ENCODE measurements at regions not wholly inside any gene's neighbourhood (a gene's known extent, or its start where the extent isn't known, plus 50 kb on each side); places are given as distances from the start of the nearest gene placed in this dataset.
"Not testable (repeated sequence)": the region's sequence is repeated elsewhere in the genome, so short reads cannot be mapped to it uniquely, and the experiment has no call there.

DNA sequence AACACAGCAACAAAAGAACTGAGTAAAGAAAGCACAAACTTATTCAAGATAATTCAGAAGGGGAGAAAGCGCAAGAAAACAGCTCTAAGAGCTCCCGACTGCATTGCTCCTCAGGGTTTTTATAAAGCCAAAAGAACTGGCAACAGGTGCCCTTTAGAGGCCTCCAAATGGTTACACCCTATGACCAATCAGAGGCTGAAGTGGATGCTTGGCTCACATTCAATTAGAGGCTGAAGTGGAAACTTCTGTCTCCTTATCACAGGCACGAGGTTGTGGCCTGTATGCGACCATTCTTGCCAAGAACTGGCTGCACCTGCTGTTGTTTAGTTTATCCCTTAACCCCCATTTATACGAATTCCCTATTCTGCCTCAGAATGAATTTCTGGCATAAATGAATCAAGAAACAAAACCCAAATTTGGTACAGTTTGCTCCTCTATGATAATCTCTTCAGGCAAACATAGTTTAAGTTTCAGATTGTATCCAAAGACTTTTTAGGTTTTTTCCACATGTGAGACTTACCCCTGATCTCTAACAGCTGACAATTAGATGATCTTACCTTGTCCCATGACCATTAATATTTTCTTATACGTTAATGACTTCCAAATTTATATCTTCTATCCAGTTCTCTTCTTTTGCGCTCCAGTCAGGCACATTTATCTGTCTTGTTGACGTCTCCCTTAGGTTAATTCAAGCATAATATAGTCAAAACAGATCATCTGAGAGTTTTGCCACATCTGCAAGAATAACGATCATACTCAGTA, 504.8 kb downstream of the NXPH1 start:
- DNase-seq = no peak

DNA sequence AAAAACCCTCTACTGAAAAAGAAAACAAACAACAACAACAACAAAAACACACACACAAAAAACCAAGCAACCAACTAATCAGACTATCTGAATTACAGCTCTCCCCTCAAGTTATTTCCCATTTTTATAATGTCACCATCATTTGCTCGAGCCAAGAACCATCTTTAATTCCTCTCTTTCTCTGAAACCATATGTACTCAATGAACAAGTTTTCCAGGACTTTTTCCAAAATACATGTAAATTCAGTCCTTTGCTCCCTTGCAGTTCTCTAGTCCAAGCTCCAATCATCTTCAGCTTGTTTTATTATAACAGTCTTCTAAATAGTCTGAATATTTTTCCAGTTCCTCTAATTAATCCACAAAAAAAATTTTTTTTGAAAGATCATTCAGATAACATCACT, 506.0 kb downstream of the NXPH1 start:
- no peak for DNase-seq

DNA sequence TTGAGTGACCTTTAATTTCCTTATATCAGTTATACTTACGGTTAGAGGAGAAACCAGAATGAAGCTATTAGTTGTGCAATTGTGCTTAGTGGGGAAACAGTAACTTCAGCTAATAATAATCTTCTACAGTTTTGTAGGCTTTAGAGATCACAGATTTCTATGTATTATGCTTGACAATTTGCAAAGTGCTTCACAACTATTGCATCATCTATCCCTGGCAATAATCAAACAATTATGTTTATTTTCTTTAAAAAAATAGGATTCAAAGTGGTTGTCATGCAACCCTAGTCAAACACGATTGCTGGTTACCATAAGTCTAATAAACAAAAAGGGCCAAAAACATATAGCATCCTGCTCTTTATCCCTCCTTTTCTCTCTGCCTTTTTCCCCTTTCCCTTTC, 530.3 kb downstream of the NXPH1 start:
- DNase-seq = no peak

DNA sequence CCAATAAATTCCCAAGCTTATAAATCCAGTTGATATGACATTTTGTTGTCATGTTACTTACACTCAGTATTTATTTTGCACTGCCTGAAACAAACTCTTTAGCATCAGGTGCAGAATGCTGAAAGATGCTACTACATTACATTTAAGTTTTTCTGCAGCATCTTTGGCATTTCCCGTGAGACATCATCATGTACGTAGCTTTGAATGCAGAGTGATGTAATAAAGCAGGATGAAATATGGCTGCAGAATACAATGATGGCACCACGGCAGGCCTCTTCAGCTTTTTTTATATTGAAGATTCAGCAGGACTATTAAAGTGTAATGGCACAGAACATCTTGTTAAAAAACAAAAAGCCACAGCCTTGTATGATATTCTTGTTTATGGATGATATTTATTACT, 531.8 kb downstream of the NXPH1 start:
- DNase-seq = no peak

DNA sequence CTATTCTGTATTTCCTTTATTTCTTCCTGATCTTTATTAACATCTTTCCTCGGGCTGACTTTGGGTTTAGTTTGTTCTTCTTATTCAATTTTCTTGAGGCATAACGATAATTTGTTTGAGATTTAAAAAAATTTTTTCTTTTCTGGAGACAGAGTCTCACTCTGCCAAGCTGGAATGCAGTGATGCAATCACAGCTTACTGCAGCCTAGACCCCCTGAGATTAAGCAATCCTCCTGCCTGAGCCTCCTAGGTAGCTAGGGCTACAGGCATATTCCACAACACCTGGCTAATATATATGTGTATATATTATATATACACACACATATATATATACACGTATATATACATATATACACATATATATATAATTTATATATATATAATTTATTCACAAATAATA, 540.2 kb downstream of the NXPH1 start:
- DNase-seq = no peak

DNA sequence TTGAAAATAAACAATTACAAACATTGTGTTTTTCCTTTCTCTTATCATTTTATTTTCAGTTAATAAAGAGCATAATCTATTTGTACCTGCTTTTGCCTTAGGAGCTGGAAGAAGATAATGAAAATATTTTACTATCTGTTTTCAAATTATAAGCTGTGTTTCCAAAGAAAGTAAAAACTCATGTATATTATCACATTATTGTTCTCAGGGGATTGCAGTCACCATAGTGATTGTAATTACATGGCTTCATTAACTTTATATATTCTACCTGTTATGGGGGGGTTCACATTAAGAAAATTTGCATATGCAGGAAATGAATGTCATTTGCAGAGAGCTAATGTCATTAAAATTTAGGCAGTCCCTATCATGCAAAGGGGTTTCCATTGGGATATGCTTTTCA, 542.3 kb downstream of the NXPH1 start:
- DNase-seq = no peak

DNA sequence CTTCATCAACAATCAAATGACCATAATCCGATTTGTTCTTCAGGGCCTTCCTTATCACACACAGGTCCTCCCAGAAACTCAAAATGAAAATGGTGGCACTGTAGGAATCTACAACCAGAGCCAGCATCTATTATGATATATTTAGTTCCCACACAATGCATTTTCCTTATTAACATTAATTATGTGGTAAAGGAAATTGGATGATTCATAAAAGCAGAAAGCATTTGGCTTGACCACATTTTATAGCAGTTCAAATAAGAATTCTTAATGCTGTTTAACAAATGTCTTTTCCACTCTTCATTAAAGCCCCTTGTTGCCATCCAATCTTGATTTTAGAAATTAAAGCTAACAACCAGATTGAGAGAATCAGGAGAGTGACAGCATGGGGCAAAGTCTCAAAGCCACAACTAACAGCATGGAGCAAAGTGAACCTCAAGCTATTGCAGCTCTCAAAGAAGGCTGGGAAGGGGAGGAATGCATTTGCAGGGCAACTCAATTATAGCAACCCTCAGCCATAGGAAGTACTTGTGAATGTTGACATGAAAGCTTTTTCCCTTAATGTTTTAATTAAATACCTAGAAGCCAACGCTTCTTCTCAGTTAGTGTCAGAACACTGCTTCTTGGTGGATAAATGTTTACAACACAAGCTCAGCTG, 549.1 kb downstream of the NXPH1 start:
- no peak for DNase-seq

DNA sequence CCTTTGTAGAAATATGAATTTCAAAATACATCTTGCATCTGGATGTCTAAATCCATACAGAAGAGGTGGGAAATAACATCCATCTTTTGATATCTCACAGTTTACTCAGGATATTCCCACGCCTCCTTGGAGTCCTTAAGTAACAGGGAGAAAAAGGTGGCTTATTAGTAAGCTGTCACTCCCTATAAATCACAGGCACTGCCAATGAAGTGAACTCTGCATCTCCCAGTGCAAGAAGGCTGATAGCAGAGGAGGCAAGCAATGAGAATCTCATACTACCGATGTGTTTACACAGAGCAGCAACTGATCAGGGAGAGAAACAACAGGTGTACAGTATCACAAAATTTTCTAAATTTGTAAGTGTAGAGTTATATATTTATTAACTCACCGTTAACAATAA, 551.8 kb downstream of the NXPH1 start:
- DNase-seq = no peak

DNA sequence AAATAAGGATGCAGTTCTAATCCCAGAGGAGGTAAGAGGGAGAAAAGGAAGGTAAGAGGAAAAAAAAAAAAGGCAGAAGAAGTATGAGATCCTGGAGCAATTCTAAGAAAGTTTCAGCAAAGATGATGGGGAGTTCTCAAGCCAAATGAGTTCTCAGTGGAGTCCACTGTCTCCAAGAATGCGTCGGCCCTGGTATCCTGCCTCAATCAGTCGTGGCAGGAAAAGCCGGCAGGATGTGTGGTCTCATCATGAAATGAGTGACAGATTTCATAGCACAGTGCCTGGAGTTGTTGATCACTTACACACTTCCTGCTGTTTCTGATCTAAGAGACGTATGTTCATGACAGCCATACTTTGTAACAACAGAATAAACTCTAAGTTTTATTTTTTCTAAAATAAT, 554.9 kb downstream of the NXPH1 start:
- no peak for DNase-seq

DNA sequence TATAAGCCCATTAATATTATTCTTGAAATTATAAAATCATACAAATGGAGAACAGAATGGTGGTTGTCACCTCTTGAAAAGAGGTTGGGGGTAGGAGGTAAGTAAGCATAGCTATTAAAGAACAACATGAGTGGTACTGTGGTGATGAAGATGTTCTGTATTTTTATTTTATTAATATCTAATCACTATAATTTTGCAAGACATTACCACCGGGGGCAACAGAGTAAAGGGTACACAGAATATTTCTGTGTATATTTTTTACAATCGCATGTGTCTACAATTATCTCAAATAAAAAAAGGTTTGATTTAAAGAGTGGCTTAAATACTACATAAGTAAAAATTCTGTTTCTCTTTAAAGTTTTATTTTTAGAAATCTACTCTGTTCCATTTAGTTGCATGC, 557.8 kb downstream of the NXPH1 start:
- DNase-seq = no peak

DNA sequence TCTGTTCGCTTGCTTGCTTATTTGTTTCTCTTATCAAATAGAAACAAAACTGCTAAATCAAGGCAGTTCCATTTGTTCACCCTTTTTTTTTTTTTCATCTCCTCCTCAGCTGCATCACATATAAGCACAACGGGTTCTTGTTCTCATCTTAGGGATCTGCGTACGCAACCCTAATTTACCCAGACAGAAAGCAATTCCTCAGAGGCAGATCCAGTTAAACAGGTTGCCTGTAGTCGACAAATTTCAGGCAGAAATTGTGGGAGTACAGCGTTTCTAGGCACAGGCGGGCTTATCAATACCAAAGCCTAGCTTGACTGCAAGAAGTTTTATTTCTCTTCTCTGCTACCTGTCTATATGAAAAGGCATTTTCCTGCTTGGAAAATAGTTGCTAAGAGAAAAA, 565.4 kb downstream of the NXPH1 start:
- DNase-seq = no peak

DNA sequence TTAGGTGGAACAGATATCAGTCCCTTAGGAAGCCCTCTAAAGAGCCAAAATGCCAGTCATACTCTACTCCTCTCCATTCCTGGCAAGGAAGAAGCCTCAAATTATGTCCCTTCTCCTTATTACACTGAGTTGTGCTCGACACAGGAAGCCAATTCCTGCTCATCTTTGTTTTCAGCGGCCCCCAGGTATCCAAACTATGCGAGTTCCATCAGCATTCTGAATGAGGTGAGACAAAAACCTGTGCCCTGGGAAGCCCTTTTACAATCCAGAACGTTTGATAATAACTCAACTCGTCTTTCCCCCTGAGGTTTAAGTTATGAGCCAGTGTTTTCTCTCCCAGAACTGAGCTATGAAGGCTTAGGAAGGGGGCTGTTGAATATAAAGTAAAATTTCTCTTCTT, 580.5 kb downstream of the NXPH1 start:
- DNase-seq = no peak

DNA sequence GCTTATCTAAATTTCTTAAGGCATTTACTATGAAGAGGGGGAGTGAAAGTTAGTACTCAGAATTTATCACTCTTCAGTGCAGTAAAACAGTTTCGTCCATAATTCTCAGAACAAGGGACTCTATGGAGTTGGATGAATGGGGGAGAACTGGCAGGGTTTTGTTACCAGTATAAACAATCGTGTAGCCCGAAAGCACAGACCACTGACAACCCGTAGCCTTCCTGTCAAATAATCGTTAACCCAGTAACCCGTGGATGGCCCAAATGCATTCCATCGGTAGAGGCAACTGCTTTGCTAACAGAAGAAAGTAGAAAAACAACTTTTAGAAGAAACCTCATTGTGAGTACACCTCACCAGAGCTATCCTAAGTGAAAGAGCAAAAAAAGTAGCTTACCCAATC, 583.9 kb downstream of the NXPH1 start:
- no peak for DNase-seq

DNA sequence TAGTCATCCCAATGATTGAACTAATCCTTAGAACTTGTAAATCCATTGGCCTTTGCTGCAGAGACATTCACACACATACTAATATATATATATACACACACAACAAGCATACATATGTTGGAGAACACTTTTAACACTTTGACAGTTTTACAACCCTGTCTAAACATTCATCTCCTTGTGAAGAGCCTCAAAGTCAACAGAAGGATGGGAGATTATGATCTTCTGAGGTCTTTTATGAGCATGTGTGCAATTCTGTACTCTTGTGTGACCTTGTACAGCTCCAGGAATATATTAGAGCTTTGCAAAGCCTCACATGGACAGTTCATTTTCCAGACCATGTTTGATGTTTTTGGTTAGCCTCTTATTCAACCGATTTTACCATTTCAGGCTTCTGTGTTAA, 589.0 kb downstream of the NXPH1 start:
- DNase-seq = no peak

DNA sequence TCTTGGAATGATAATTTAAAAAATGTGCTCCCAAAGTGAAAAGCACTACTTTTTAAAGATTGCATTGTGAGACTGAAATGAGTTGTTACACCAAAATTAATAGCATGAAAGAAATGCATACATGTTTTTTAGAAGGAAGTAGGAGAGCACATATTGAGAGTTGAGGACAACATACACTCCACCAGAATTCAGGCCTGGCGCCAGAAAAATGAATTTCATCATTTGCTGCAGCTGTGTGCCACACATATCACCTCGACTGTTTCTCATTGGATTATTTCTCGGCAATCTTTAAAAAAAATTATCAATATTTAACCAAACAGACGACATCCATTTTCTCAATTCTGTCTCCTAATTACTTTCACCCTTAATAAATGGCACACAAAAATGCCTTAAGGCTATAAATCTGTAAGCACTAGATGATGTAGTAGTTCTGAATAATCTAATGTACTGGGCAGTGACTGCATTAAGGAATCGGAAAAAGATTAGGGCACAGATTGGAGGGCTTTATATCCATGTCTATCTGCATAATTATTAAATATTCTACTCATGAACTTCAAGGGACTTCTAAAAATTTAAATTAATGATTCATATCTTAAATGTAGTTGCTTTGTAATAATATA, 590.4 kb downstream of the NXPH1 start:
- no peak for DNase-seq

DNA sequence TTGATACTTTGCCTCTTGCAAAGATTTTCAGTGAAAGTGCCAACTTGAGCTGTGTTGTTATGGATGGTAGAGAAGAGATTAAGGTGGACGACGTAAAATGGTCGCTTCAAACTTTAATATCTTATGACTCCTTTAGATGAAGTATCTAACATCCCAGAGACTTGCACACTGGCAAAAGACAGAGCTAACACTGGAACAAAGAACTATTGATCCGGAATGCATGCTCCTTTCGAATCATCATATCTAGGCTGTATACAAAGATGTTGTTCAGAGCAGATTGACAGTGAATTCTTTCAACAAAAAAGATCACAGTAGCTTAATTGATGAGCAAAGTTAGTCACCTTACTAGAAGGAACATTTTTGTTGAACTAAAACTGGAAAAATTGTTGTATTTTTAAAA, 592.7 kb downstream of the NXPH1 start:
- no peak for DNase-seq

DNA sequence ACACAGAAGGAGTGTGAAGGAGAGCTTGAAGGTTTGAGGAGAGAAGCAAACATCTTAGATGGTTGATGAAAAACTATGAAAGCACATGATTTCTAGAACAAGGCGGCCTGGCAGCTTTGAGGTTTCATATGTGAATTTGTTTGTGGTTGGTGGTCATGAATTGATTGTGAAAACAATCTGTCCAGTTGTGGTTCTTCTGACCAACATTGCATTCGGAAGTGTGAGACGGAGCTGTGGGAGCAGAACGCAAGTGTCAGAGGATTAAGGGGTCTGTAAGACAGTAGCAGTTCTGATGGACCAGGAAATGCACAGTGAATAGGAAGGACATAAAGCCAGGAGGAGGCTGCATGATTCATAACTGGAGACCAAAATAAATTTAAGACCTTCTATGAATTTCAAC, 594.6 kb downstream of the NXPH1 start:
- no peak for DNase-seq

DNA sequence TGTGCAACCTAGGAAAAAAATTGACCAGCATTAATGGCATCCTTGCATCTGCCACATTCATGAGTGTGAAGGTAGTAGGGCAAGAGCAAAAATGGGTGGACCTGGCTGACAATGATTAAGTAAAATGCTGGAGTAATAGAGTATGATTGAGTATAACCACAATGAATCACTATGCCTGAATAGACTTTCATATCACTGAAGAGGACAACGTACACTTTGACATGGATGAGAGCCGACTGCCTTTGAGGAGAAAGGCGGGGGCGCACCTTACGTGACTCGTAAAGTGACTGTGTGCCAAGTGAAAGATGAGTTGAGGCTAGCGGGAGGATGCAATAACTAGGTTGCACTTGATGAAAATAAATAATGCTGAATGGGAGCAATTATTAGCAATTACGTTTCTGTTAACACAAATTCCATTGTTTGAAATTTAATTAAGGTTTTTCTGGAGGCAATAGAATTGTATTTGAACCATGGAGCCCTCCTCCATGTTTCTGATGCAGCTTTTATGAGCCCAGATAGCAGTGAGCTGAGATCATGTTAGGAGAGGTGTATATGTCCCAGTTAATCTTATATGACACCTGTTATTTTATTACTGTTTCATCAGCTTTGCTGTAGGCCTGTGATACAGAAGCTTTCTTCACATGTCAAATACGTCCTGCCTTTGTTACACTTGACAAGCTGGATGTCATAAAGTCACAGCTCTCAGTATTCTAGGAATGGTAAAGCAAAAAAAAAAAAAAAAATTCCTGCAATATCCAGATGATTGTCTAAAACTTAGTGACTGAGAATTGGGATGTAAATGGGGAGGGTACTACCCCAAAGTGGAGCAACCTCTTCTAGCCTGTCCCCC, 596.5 kb downstream of the NXPH1 start:
- no peak for DNase-seq

DNA sequence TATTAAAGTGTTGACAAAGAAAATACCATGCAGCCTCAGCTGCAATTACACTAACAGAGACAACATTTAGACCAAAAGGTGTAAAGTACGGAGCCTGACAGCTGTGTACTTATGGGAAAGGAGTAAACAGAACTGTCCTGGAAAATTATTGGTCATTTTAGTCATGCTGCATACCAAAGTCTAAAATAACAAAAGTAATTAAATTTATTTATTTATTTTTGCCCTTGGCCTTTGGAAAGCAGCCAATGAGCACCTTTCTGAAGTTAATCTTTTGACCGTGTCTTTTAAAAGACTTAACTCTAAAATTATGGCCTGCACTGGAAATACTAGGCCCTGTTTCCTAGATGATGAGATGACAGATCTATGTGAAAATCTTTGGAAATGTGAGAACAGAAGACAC, 597.6 kb downstream of the NXPH1 start:
- no peak for DNase-seq

DNA sequence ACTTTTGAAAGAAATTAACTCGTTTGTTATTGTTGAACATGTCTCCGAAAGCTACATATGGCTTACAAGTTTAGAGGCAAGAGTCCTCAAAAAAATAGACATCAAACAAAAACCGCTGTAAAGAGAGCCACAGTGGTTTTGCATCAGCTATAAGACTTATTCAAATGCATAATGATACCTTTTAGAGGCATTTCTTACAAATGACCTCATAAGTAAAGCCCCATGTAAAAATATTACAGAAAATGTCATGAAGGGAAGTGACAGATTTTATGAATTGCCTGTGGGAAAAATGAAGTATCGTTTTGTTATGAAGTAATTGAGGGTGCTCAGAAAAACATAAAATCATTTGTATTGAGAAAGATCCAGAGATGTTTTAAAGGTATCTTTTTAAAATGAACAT, 598.0 kb downstream of the NXPH1 start:
- no peak for DNase-seq

DNA sequence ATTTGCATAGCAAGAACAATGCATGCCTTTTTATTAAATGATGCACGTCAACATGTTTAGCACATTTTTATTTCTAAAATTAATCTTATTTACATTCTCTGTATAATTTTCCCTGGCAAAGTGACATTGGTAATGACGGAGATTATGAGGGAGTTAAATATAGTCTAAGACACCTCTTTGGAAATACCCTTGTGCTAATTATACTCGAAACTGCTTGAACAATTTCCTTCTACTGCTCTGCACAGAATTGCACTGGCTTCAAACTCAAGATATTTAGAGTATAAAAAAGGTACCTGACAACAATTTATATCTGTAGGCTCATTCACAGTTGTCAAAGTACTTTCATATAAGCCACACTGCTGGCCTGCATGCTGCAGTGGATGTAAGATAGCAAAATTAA, 602.7 kb downstream of the NXPH1 start:
- DNase-seq = no peak

DNA sequence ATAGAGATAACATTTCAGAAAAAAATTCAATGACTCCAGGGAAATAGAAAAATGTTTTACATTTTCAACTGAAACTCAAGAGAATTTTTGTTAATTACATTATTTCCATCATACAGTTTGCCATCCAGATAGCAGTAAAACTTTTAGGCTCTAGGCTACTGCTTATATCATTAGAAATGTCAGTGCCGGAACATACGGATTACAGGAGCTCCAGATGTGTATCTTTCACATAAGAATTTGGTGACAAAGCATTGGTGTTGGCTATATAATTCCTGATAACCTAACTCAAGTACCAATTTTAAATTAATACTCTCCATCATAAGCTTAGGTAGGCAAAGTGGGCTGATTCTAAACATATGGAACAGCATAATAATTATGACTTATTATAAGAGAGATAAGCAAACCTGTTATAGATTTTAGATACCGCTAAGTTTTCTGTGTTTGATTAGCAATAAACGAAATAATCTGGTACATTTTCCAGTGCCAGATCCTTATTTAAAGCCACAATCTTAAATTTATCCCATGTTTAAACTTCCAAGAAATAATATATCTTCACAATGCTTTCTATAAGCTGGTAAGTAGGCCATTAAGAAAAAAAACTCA, 637.9 kb downstream of the NXPH1 start:
- DNase-seq = no peak

DNA sequence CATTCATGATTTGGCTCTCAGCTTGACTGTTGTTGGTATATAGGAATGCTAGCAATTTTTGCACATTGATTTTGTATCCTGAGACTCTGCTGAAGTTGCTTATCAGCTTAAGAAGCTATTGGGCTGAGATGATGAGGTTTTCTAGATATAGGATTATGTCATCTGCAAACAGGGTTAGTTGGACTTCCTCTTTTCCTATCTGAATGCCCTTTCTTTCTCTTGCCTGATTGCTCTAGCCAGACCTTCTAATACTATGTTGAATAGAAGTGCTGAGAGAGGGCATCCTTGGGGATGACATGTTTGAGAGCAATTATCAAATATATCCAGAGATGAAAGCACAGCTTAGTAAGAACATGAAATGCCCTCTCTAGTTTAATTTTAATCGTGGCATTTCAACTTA, 642.4 kb downstream of the NXPH1 start:
- not testable (repeated sequence) for DNase-seq

Measured in activated T-cell treated with anti-CD3 and anti-CD28 coated beads, Interleukin-2, amount 50 U/mL, for 48 hours (primary cell).